SKM-1 treated with dmso at 0.1 percent for 144 hours (cell line): ENCODE measurements at regions not wholly inside any gene's neighbourhood (a gene's known extent, or its start where the extent isn't known, plus 50 kb on each side); places are given as distances from the start of the nearest gene placed in this dataset.
"Not testable (repeated sequence)": the region's sequence is repeated elsewhere in the genome, so short reads cannot be mapped to it uniquely, and the experiment has no call there.

Source experiments
- DNase-seq: peaks from one replicate; lab custom pipeline; 2025; ENCODE audit not compliant: unreplicated experiment; lab: John Stamatoyannopoulos, UW

- no peak for DNase-seq
Measured at GRCh38 chr1:177429234-177429633, 258.5 kb downstream of the BRINP2 start.

GRCh38 chr1:177427811-177428210, 257.1 kb downstream of the BRINP2 start:
- DNase-seq: no peak

GRCh38 chr1:177426497-177426896, 255.7 kb downstream of the BRINP2 start:
- no peak for DNase-seq

- no peak for DNase-seq
Measured at GRCh38 chr1:177425199-177425598, 254.4 kb downstream of the BRINP2 start.

- DNase-seq: no peak
Measured at GRCh38 chr1:177424744-177425143, 254.0 kb downstream of the BRINP2 start.

- DNase-seq: no peak
Measured at GRCh38 chr1:177423090-177423489, 252.3 kb downstream of the BRINP2 start.

GRCh38 chr1:177413982-177414596, 243.3 kb downstream of the BRINP2 start:
- DNase-seq: no peak

- DNase-seq: no peak
Measured at GRCh38 chr1:177411381-177411780, 240.6 kb downstream of the BRINP2 start.

GRCh38 chr1:177410179-177410766, 239.5 kb downstream of the BRINP2 start:
- DNase-seq: no peak

- DNase-seq: not testable (repeated sequence)
Measured at GRCh38 chr1:177406323-177406722, 235.6 kb downstream of the BRINP2 start.

- DNase-seq: no peak
Measured at GRCh38 chr1:177392336-177392735, 221.6 kb downstream of the BRINP2 start.

- DNase-seq: no peak
Measured at GRCh38 chr1:177385760-177386698, 215.3 kb downstream of the BRINP2 start.

GRCh38 chr1:177384461-177384860, 213.7 kb downstream of the BRINP2 start:
- DNase-seq: no peak

- DNase-seq: no peak
Measured at GRCh38 chr1:177383715-177384114, 213.0 kb downstream of the BRINP2 start.

GRCh38 chr1:177377866-177378265, 207.1 kb downstream of the BRINP2 start:
- DNase-seq: no peak

- DNase-seq: peak; percentile 22
Measured at GRCh38 chr1:177368255-177368654, 197.5 kb downstream of the BRINP2 start.

GRCh38 chr1:177366091-177366490, 195.3 kb downstream of the BRINP2 start:
- no peak for DNase-seq

- DNase-seq: no peak
Measured at GRCh38 chr1:177360791-177361190, 190.0 kb downstream of the BRINP2 start.

- no peak for DNase-seq
Measured at GRCh38 chr1:177356674-177357435, 186.1 kb downstream of the BRINP2 start.

- peak; percentile 35 for DNase-seq
Measured at GRCh38 chr1:177355575-177355974, 184.8 kb downstream of the BRINP2 start.

- no peak for DNase-seq
Measured at GRCh38 chr1:177354247-177354646, 183.5 kb downstream of the BRINP2 start.
